Activated naive CD4-positive, alpha-beta T cell treated with anti-CD3 and anti-CD28 coated beads, Interleukin-2, amount 50 U/mL, for 24 hours (primary cell): ENCODE measurements at regions not wholly inside any gene's neighbourhood (a gene's known extent, or its start where the extent isn't known, plus 50 kb on each side); places are given as distances from the start of the nearest gene placed in this dataset.

Experiments used
- H3K27ac Mint-ChIP-seq: one replicate; pipeline ENCODE4 v1.8.0; 2021; ENCODE audit warnings: mild to moderate bottlenecking, mixed read lengths
- H3K27me3 Mint-ChIP-seq: one replicate; pipeline ENCODE4 v1.8.0; 2021; ENCODE audit warnings: mixed read lengths
- H3K36me3 Mint-ChIP-seq: one replicate; pipeline ENCODE4 v1.8.0; 2021; ENCODE audit warnings: mixed read lengths
- H3K4me1 Mint-ChIP-seq: one replicate; pipeline ENCODE4 v1.8.0; 2021; ENCODE audit warnings: mixed read lengths
- H3K4me3 Mint-ChIP-seq: one replicate; pipeline ENCODE4 v1.8.0; 2021; ENCODE audit warnings: mild to moderate bottlenecking, mixed read lengths
- H3K9me3 Mint-ChIP-seq: one replicate; pipeline ENCODE4 v1.8.0; 2021; ENCODE audit warnings: mixed read lengths

DNA sequence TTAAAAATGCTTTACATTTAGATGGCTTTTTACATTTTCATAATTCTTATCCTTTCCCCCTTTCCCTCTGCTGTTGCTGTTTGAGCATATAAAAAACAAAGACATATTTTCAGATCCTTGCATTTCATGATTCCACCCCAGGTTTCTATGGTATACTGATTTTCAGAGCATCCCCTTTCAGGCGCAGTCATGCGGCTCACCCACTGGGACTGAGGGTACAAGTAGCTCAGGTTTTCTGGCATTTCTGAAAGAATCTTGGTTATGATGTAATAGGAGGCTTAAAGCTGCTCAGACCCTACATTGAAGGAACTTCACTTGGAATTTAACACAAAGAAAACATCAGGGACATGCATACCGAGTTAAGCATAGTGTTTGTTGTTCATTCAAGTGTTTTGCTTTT, 310.8 kb downstream of the ETAA1 start:
- peaks cover 3% of the 10 kb centered on the region for H3K27me3 Mint-ChIP-seq
- peaks cover 4% of the 10 kb centered on the region for H3K9me3 Mint-ChIP-seq
- no peaks in the 10 kb centered on the region for H3K4me1 Mint-ChIP-seq
- H3K4me3 Mint-ChIP-seq: no peak overlapping the region
- no peak overlapping the region for H3K27ac Mint-ChIP-seq
- no peaks in the 10 kb centered on the region for H3K36me3 Mint-ChIP-seq

DNA sequence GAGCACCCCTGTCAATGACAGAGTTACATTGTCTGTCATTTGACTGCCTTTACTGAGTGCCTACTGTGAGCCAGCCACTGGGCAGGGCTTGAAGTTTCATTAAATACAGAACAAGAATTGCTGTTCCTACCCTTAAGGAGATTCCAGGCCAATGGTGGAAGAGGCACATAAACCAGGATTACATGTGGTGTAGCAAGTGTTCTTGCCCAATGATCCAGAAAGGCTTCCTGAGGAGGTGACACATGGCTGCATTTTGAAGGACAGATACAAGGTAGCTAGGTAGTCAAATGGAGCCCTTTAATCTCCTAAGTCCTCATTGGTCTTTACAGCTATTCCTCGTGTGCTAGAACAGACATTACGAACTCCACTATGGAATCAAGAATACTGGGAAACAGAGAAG, 312.7 kb downstream of the ETAA1 start:
- H3K4me1 Mint-ChIP-seq: no peaks in the 10 kb centered on the region
- H3K27me3 Mint-ChIP-seq: no peaks in the 10 kb centered on the region
- no peak overlapping the region for H3K4me3 Mint-ChIP-seq
- no peaks in the 10 kb centered on the region for H3K36me3 Mint-ChIP-seq
- peaks cover 4% of the 10 kb centered on the region for H3K9me3 Mint-ChIP-seq
- H3K27ac Mint-ChIP-seq: no peak overlapping the region

GRCh38 chr2:67712484-67712883, 315.4 kb downstream of the ETAA1 start:
- H3K4me1 Mint-ChIP-seq: no peaks in the 10 kb centered on the region
- H3K4me3 Mint-ChIP-seq: no peak overlapping the region
- no peak overlapping the region for H3K27ac Mint-ChIP-seq
- H3K36me3 Mint-ChIP-seq: no peaks in the 10 kb centered on the region
- peaks cover 4% of the 10 kb centered on the region for H3K9me3 Mint-ChIP-seq
- H3K27me3 Mint-ChIP-seq: peaks cover 2% of the 10 kb centered on the region

- no peak overlapping the region for H3K4me3 Mint-ChIP-seq
- H3K27ac Mint-ChIP-seq: no peak overlapping the region
- H3K36me3 Mint-ChIP-seq: no peaks in the 10 kb centered on the region
- no peaks in the 10 kb centered on the region for H3K9me3 Mint-ChIP-seq
- peaks cover 3% of the 10 kb centered on the region for H3K27me3 Mint-ChIP-seq
- H3K4me1 Mint-ChIP-seq: no peaks in the 10 kb centered on the region
Observed at GRCh38 chr2:67713376-67713775, 316.2 kb downstream of the ETAA1 start.

DNA sequence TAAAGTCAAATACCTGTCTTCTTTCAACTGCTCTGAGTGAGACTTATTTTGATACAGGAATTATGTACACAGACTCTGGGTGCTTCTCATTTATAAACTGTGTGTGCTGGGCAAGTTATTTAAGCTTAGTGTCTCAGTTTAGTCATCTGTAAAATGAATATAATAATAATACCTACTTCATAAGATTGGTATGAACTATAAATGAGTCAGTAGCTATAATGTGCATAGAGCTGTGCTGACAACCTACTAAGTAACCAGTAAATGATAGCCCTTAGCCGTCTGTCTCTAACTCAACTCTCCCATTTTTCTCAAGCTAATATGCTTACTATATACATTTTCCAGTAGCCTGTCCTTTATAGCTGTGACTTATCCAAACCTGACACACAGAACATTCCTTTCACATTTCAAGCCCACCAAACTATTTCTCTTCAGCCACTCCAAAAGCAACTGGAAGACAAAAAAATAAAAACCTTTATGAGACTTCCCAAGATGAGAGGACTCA, 319.8 kb downstream of the ETAA1 start:
- Mint-ChIP-seq H3K27ac (no peak overlapping the region), H3K36me3 (no peaks in the 10 kb centered on the region), H3K4me3 (no peak overlapping the region), H3K27me3 (peaks cover 3% of the 10 kb centered on the region), H3K9me3 (no peaks in the 10 kb centered on the region), H3K4me1 (no peaks in the 10 kb centered on the region)

DNA sequence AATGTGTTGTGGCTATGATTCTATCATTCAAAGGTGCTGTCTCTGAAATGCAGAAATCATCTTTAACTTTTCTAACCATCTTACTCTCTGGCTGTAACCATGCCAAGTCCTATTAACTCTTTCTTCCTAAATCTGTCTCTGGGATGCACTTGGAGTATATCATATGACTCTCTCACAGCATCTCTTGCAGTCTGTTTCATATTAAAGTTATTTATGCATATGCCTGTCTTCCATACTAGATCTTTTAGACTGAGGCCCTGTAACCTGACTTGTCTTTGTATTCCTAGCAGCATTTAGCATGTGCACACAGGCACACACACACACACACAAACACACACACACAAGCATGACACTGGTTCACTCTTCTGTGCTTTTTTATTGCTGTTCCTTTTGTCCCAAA, 320.6 kb downstream of the ETAA1 start:
- H3K36me3 Mint-ChIP-seq: no peaks in the 10 kb centered on the region
- H3K27ac Mint-ChIP-seq: no peak overlapping the region
- no peak overlapping the region for H3K4me3 Mint-ChIP-seq
- no peaks in the 10 kb centered on the region for H3K9me3 Mint-ChIP-seq
- H3K27me3 Mint-ChIP-seq: peaks cover 3% of the 10 kb centered on the region
- no peaks in the 10 kb centered on the region for H3K4me1 Mint-ChIP-seq

GRCh38 chr2:67719351-67719750, 322.2 kb downstream of the ETAA1 start:
- no peak overlapping the region for H3K27ac Mint-ChIP-seq
- H3K9me3 Mint-ChIP-seq: no peaks in the 10 kb centered on the region
- H3K27me3 Mint-ChIP-seq: peaks cover 3% of the 10 kb centered on the region
- no peaks in the 10 kb centered on the region for H3K4me1 Mint-ChIP-seq
- H3K4me3 Mint-ChIP-seq: no peak overlapping the region
- H3K36me3 Mint-ChIP-seq: no peaks in the 10 kb centered on the region

GRCh38 chr2:67721516-67721915, 324.4 kb downstream of the ETAA1 start:
- no peaks in the 10 kb centered on the region for H3K36me3 Mint-ChIP-seq

DNA sequence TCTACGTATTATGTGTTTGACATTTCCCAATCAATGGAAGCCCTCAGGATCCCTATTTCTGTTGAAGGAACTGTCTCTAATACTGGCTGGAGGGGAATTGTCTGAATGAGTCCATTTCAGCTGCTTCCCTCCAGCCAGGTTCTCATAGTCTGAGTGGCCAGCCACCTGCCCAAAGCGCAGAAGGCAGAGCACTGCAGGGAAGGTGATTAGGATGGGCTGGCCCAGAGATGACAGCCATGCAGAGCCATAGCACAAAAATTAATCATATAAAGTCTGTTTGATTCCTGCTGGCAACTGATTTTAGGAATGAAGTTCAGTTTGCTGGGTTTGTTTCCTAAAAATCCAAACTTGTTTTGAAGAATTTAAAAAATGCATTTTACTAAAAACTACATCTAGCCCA, 327.1 kb downstream of the ETAA1 start:
- H3K4me3 Mint-ChIP-seq: no peak overlapping the region
- no peaks in the 10 kb centered on the region for H3K9me3 Mint-ChIP-seq
- H3K27me3 Mint-ChIP-seq: peaks cover 4% of the 10 kb centered on the region
- no peaks in the 10 kb centered on the region for H3K4me1 Mint-ChIP-seq
- H3K27ac Mint-ChIP-seq: no peak overlapping the region
- no peaks in the 10 kb centered on the region for H3K36me3 Mint-ChIP-seq

More at GRCh38 chr2:67721516-67721915, 324.4 kb downstream of the ETAA1 start:
- Mint-ChIP-seq H3K4me3 (no peak overlapping the region), H3K27me3 (peaks cover 5% of the 10 kb centered on the region), H3K4me1 (no peaks in the 10 kb centered on the region), H3K27ac (no peak overlapping the region), H3K9me3 (no peaks in the 10 kb centered on the region)

DNA sequence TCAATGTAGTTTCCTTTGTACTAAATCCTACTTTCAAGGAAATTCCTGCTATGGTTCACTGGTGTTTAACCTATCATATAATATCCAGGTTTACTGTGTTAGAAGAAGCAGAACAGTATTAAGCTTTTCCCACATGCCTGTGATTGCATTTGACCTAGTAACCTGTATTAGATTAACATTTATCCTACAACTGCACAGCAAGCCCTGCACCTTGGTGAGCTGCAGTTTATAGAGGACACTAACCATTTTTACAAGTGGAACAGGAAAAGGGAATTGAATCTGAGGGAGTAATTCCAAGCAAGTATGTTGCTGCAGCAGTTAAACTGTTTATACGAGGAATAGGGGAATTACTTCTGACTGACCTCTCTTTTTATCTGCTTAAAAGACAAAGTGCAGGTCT, 328.6 kb downstream of the ETAA1 start:
- no peaks in the 10 kb centered on the region for H3K9me3 Mint-ChIP-seq
- no peak overlapping the region for H3K4me3 Mint-ChIP-seq
- no peak overlapping the region for H3K27ac Mint-ChIP-seq
- peaks cover 4% of the 10 kb centered on the region for H3K27me3 Mint-ChIP-seq
- no peaks in the 10 kb centered on the region for H3K4me1 Mint-ChIP-seq
- H3K36me3 Mint-ChIP-seq: no peaks in the 10 kb centered on the region

- H3K4me1 Mint-ChIP-seq: no peaks in the 10 kb centered on the region
- H3K36me3 Mint-ChIP-seq: no peaks in the 10 kb centered on the region
- no peak overlapping the region for H3K4me3 Mint-ChIP-seq
- peaks cover 4% of the 10 kb centered on the region for H3K27me3 Mint-ChIP-seq
- H3K9me3 Mint-ChIP-seq: no peaks in the 10 kb centered on the region
- no peak overlapping the region for H3K27ac Mint-ChIP-seq
Observed at GRCh38 chr2:67726416-67726815, 329.3 kb downstream of the ETAA1 start.

- H3K36me3 Mint-ChIP-seq: no peaks in the 10 kb centered on the region
- no peak overlapping the region for H3K4me3 Mint-ChIP-seq
- peaks cover 4% of the 10 kb centered on the region for H3K27me3 Mint-ChIP-seq
- no peaks in the 10 kb centered on the region for H3K9me3 Mint-ChIP-seq
- no peak overlapping the region for H3K27ac Mint-ChIP-seq
- H3K4me1 Mint-ChIP-seq: no peaks in the 10 kb centered on the region
Observed at GRCh38 chr2:67727131-67727530, 330.0 kb downstream of the ETAA1 start.

DNA sequence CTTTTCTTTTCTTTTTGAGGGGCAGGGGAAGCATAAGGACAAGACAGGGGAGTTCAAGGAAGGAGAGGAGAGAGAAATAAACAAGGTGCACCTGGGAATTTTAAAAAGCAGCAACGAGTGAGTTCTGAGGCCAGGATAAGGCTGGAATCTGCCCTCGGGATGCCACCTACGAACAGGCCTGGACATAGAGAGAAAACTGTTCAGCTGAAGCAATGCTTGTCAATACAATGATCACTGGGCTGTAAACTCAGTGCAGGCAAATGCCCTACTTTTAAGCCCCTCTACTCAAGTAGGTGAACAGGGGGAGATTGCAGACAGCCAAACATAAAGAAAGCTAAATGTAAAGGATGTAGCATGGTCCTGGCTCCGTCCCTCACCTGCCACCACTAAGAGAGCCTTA, 330.5 kb downstream of the ETAA1 start:
- H3K4me1 Mint-ChIP-seq: no peaks in the 10 kb centered on the region
- H3K4me3 Mint-ChIP-seq: no peak overlapping the region
- peaks cover 4% of the 10 kb centered on the region for H3K27me3 Mint-ChIP-seq
- no peak overlapping the region for H3K27ac Mint-ChIP-seq
- no peaks in the 10 kb centered on the region for H3K36me3 Mint-ChIP-seq
- no peaks in the 10 kb centered on the region for H3K9me3 Mint-ChIP-seq

DNA sequence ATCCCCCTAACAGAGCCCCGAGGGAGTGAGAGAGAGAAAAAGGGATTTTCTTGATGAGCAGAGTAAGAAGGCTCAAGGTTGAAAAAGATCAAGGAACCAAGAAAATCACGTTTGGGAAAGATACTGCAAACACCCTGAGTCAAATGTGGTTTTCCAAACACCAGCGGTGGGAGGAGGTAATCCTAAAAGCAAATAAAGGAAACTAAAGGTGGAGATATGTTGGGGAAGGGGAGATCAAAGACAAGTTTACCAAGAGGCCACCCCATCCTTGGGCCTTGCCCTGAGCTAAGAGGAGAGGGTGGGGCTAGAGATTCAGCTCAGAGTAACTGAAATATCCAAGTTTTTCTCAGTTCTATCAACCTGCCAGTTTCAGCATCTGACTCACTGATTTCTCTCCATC, 332.3 kb downstream of the ETAA1 start:
- Mint-ChIP-seq H3K4me3 (no peak overlapping the region), H3K27me3 (peaks cover 4% of the 10 kb centered on the region), H3K9me3 (no peaks in the 10 kb centered on the region), H3K36me3 (no peaks in the 10 kb centered on the region), H3K27ac (no peak overlapping the region), H3K4me1 (no peaks in the 10 kb centered on the region)

DNA sequence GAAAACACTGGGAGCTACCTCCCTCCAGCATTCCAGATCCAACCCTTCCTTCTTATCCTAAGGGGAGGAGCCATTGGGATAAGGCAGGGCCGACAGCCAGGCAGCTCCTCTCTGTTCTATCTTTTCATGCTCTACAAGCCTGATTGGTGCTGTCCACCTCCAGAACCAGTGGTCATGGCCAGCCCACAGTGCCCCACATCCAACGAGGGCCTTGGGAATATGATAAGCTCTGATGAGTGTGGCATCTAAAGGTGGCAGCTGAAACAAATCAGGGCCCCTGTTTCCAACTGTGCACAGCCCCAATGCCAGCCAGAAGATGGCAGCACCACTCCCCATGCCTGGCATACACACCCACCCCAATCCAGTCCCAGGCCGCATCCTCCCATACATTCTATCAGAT, 329.3 kb downstream of the C1D start:
- H3K9me3 Mint-ChIP-seq: peaks cover 5% of the 10 kb centered on the region
- no peaks in the 10 kb centered on the region for H3K4me1 Mint-ChIP-seq
- H3K27ac Mint-ChIP-seq: no peak overlapping the region
- H3K27me3 Mint-ChIP-seq: peaks cover 2% of the 10 kb centered on the region
- H3K36me3 Mint-ChIP-seq: no peaks in the 10 kb centered on the region
- H3K4me3 Mint-ChIP-seq: no peak overlapping the region

GRCh38 chr2:67752199-67752598, 310.6 kb downstream of the C1D start:
- no peaks in the 10 kb centered on the region for H3K36me3 Mint-ChIP-seq
- H3K4me1 Mint-ChIP-seq: no peaks in the 10 kb centered on the region
- no peaks in the 10 kb centered on the region for H3K9me3 Mint-ChIP-seq
- H3K27me3 Mint-ChIP-seq: peaks cover 2% of the 10 kb centered on the region
- no peak overlapping the region for H3K27ac Mint-ChIP-seq
- H3K4me3 Mint-ChIP-seq: no peak overlapping the region

GRCh38 chr2:67752969-67753368, 309.8 kb downstream of the C1D start:
- Mint-ChIP-seq H3K4me1 (no peaks in the 10 kb centered on the region), H3K4me3 (no peak overlapping the region), H3K27me3 (peaks cover 2% of the 10 kb centered on the region), H3K27ac (no peak overlapping the region), H3K9me3 (no peaks in the 10 kb centered on the region), H3K36me3 (no peaks in the 10 kb centered on the region)
